ENCODE measurements at regions not wholly inside any gene's neighbourhood (a gene's known extent, or its start where the extent isn't known, plus 50 kb on each side); places are given as distances from the start of the nearest gene placed in this dataset.

DNA sequence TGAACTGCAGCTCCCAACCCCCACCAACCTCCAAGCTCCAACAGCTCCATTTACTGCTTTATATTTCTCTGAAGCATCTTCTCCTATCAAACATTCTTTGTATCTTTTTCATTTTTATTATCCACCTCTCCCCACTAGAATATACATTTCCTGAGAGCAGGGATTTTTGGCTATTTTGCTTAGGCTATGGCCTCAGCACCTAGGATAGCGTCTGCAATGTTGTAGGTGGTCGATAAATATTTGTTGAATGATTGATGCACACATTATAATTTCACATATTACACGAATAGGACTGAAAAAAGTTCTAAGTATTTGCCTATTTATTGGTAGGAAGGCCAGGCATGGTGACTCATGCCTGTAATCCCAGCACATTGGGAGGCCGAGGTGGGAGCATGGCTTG is 658.7 kb upstream of the DIPK2B start:
- no peak for DNase-seq

DNA sequence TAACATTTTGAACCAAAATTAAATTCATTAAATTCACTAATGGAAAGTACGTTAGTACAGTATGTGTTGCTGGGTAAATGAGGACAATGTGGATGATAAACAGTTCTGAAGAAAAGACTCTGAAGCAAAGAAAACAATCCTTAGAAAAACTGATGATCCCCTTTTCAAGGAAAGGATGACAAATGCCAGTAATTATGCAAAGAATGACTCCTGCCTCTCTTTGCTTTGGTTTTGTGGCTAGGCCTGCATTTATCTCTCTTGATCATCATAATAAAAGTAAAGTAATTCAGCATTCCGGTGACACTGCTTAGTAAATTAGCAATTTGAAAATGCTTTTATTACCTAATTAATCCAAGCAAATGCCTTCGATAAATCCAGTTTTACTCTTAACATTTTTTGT is 652.2 kb upstream of the DIPK2B start:
- no peak for DNase-seq

DNA sequence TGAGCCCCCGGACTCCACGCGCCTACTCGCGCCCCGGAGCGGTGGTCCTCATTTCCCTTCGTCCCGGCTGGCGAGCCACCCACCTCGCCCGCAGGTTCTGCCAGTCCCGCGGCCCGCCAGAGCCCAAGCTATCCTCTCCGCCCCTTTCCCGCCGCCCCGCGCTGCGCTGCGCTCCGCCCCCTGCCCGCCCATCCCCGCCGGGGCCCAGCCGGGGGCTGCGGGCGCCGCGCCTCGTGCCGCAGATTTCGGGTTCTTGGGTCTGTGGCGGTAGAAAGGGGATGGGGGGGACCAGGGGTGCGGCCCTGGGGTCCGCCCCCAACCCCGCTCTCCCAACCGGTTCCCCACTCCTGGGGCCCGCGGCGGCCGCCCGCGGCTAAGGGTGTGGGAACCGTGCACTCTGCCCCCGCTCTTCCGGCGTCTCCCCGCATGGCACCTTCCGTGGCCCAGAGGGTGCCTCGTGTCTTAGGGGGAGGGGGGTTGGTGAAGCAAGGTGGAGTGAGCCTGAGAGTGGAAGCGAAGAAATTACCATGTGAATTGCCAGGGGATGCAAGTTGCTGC is 650.8 kb upstream of the DIPK2B start:
- no peak for DNase-seq

DNA sequence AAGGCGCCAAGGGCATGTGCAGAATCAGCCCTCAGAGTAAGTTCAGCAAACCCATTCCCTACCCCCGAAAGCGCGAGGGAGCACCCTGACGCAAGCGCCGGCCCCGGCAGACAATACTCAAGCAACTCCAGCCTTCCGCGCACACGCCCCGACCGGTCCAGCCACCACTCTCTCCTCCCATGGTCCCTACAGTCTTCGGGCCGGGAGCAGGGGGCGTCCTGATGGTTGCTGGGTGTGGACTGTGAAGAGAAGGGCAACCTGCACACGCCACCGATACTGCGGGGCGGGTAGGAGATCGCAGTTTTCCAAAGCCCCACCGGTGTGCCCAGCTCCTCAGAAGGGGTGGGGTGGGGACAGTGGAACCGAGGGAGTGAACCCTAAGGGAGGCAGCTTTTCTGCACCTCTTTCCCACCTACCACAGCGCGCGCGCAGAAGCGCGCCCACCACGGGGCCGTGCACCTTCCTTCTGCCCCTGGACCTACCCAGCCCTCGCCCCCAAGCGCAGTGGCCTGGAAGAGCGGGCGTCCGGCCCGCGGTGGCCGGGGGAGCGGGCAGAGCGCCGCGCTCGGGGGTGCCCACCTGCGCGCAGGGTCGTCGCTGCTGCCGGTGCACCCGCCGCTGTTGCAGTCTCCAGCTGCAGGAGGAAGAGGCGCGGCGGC is 650.2 kb upstream of the DIPK2B start:
- no peak for DNase-seq

DNA sequence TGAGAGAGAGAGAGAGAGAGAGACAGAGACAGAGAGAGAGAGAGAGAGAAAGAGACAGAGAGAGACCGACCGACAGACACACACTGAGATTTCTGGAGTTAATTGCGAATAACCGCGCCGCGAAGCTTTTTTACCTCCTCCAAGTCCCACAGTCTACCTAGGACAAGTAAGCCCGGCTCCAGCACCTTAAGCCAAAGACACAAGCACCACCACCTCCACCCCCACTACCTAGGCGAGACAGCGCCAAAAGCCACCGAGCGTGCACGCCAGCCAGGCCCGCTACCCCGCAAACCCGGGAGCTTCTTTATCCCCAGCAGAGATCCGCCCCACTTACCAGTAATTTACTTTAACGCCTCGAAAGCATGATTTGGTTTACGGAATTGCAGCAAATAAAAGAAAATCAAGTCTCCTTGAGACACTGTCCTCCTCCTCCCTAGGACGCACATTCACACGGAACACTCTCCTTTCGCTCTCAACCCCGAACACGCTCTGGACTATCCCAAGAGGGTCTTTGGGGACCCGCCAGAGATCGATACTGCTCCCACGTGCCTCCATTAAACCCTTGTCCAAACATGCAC is 649.6 kb upstream of the DIPK2B start:
- no peak for DNase-seq

DNA sequence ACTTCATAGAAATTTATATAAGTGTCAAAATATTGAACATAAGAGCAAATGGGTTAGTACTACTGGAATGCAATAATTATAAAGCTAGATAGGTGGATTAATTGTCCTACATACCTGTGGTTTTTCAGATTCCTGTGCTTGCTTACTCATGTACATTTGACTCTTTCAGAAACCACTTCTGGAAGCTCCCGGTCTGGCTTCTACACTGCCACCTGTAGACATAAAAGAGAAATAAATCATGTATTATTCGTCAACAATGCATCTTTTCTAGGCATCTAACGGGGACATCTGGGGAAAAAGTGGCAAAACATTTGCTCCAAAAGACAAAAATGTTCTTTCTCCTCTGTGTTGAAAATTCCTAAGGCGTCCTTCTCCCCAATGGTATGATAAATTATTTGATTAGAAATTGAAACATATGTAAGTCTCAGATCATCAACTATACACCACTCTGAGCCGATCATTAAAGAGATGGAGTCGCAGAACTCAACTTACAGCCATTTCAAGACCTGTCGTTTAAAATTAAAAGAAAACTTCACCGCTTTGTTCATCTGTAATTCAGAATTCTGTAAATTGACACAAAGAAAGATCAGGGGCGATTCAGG is 648.7 kb upstream of the DIPK2B start:
- DNase-seq: no peak

DNA sequence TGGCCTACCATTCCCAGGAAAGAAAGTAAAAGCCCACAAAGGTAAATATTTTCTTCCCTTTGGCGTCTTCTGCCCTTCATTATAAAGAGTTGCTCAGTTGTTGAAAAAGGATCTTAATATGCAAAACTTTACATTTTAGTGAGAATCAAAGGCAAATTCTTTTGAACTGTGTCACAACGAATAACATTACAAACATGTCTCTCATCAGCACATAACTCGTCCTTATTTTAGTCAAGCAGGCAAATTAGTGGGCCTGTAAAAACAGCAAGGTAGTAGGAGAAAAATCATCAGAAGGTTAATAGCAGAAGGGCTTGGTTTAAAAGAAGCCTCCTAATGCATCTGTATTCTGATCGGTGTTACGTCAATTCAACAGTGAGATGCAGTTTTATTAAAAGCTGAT is 647.3 kb upstream of the DIPK2B start:
- no peak for DNase-seq

DNA sequence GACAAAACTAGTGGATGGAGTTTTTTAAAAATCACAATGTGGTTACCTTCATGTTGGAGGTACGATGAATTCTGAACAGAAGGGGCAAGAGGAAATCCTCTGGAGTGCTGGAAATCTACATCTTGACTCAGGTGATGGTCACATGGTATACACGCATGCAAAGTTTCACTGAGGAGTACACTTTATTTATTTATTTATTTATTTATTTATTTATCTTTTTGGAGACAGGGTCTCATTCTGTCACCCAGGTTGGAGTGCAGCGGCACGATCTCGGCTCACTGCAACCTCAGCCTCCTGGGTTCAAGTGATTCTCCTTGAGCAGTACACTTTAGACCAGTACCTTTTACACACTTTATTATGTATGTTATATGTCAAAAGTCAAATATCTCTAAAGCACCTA is 645.7 kb upstream of the DIPK2B start:
- no peak for DNase-seq

- DNase-seq: no peak
These were observed 644.5 kb upstream of the DIPK2B start for GRCh38 chrX:45845142-45845541.

GRCh38 chrX:45843518-45843917 is 642.8 kb upstream of the DIPK2B start:
- DNase-seq: no peak

DNA sequence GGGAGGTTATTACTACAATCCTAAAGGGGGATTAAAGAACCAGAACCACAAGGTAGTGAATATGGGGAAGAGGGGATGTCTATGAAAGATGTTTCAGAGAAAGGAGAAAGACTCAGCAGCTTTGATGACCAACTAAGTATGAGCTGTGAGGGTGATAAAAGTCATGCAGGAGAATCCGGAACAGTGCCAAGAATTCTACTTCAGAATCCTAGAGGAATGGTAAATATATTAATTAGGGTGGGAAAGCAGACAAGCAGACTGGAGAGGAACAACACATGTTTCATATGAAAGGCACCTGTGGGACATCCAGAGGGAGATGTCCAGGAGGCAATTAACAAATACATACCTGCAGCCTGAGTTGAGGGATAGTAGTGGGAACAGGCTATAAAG is 642.2 kb upstream of the DIPK2B start:
- no peak for DNase-seq

DNA sequence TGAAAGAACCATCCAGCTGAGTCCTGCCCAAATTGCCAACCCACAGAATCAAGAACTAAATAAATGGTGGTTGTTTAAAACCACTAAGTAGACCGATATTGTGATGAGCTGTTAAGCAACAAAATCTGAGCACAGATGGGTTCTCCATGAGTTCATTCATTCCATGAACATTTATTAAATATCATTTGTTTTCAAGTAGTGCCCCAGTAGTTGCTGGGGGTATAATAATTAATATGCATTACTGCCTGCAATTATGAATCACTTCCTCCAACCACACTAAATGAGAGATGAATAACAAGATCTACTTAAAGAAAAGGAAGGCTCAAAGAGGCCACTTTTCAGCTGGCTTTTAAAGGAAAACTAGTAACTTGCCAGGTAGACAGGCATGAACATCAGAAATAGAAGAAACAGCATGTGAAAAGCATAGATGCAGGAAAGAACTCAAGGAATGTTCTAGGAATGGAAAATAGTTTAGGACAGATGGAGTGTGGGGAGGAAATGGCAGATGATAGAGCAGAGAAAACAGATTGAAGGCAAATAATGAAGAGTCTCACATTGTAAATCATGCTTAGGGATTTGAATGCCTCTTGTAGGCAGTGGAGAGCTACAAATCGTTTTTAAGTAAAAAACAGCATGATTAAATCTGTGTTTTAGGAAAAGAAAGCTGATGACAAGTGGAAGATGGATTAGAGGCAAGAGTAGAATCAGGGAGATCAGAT is 641.7 kb upstream of the DIPK2B start:
- DNase-seq: no peak

GRCh38 chrX:45840411-45840950 is 639.8 kb upstream of the DIPK2B start:
- no peak for DNase-seq

- DNase-seq: no peak
These were observed 629.7 kb upstream of the DIPK2B start for GRCh38 chrX:45830343-45830742.

DNA sequence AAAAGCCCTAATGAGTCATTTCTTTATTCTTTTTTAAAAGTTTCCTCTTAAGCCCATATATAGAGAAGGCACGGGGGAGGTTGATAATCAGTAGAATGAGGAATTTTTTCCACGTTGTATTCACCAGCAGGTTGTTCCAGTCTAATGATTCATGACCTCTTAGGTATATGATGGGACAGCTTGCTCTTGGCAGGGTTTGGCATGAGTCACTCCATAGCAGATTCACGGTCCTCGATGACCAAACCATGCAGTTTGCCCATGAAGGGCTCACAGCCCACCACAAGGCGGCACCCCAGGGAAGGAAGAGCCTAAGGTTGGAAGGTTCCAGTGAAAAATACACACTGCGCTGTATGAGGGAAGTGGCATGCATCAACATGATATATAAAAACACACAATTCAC is 623.8 kb upstream of the DIPK2B start:
- DNase-seq: no peak

DNA sequence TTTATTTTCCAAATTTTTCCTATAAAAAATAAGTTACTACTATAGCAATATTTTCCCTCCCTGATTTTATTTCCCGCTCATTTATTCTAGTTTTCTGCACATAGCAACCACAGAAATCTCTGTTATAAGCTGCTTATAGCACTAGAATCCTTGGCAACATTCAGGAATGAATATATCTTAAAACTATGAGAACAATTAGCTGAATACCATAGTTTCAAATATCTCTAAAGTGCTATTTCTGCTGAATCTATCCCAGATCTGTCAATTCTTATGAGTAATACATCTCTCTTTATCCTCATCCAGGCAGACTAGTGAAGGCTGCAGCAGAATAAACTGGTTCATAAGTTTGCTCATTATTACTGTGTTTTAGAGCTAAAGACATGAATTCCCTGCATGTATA is 622.9 kb upstream of the DIPK2B start:
- no peak for DNase-seq

DNA sequence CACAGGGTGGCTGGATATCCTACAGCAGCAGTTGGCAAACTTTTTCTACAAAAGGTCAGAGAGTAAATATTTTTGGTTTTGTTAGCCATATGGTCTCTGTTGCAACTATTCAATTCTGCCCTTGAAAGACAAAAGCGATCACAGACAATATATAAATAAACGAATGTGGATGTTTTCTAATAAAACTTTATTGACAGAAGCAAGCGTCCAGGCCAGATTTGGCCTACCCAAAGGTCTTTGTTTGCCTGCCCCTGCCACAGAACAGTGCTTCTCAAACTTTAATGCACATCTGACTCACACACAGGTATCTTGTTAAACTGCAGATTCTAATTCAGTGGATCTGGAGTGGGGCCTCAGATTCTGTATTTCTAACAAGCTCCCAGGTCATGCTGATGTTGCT is 621.4 kb upstream of the DIPK2B start:
- no peak for DNase-seq

DNA sequence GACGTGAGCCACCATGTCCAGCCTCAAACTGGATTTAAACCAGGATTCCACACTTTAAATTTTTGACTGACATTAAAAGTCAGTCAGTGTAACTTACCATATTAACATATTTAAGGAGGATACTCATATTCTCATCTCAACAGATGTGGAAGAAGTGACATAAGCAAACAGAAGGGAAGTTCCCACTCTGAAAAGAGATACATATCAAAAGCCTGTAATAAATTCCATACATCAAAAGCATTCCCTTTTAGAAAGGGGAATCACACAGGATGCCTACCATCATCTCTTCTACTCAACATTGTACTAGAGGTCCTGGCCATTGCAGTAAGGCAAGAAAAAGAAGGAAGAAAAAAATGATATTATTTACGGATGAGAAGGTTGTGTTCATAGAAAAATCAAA is 618.2 kb upstream of the DIPK2B start:
- DNase-seq: no peak

DNA sequence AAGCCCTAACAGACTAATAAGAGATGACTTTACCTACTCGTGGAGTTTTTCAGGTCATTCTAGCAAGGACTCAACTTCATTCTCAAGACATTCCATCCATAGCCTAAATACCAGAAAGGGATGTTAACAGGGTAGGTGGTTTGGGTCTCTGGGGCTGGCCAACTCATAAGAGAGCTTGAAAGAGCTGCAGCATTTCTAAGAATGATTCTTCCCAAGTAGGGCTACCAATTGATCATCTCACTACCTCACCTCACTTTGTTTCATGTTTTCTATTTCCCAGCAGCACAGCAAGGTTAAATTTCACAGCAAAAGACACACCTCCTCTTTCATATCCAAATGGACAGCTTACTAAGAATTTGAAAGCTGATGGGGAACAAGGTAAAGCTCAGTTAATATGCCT is 614.8 kb upstream of the DIPK2B start:
- no peak for DNase-seq

DNA sequence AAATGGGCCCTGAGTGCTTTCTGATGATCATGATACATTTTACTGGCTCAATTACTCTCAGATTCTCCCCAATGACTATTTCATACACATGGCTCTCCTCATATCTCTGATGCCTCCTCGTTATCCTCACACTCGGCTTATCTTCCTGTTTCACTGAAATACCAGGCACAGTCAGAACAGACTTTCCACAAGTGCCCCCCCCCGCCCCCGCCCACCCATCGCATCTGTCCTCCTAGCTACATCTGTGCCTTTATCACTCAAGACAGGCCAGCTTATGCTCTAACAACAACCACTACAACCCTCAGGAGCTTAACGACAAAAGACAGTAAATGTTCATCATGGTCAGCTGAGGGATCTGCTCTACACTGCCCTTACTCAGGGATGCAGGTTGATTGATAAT is 610.6 kb upstream of the DIPK2B start:
- DNase-seq: no peak

GRCh38 chrX:45807572-45808425 is 607.1 kb upstream of the DIPK2B start:
- no peak for DNase-seq

- DNase-seq: no peak
These were observed 605.9 kb upstream of the DIPK2B start for GRCh38 chrX:45806410-45807121.
